HG02763 (cell line): ENCODE measurements at regions not wholly inside any gene's neighbourhood (a gene's known extent, or its start where the extent isn't known, plus 50 kb on each side); places are given as distances from the start of the nearest gene placed in this dataset.

Experiments
- ATAC-seq: cut with Tn5 transposase; IDR thresholded peaks from one replicate; pipeline ENCODE4 v1.9.1; 2021; ENCODE audit warnings: mild to moderate bottlenecking, moderate library complexity; ENCODE audit not compliant: unreplicated experiment

- ATAC-seq: no peak
Observed at GRCh38 chr3:147744967-147745366, 335.8 kb downstream of the ZIC1 start.

GRCh38 chr3:147755310-147755709 lies 346.1 kb downstream of the ZIC1 start:
- ATAC-seq: no peak

DNA sequence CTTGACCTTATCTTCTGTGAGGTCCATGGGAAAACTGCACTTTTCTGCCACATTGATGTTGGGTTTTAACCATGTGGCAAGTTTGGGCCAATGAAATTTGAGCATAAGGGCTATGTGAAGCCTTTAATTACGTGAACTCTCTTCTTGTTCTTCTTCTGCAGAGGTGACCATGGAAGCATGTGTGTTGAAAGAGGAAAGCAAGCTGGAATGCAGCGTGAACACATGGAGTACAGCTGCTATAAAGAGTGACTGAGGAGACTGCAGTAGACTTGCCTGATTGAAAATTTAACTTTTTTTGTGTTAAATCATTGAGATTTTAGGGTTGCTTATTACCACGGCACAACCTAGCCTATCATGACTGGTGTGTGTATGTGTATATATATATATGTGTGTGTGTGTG lies 347.3 kb downstream of the ZIC1 start:
- no peak for ATAC-seq

DNA sequence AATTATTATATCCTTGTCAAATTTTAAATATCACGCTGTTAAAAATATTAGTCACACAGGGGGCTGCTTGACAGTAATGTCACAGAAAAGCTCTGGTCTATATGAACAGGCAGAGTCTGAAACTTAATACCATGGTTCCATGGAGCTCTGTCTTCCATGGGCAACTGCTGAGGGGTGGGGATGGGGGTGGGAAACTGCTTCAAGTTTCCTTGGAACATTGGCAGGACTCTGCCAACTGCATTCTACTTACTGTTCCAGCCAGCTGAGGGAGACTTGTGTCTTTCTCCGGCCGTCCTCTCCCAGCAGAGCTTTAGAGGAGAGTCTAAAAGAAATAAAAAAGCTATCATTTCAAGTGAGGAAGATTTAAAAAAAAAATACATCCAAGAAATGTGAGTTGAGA lies 348.7 kb downstream of the ZIC1 start:
- ATAC-seq: no peak

- no peak for ATAC-seq
Observed at GRCh38 chr3:147758771-147759170, 349.6 kb downstream of the ZIC1 start.

GRCh38 chr3:147760085-147760484 lies 350.9 kb downstream of the ZIC1 start:
- no peak for ATAC-seq

DNA sequence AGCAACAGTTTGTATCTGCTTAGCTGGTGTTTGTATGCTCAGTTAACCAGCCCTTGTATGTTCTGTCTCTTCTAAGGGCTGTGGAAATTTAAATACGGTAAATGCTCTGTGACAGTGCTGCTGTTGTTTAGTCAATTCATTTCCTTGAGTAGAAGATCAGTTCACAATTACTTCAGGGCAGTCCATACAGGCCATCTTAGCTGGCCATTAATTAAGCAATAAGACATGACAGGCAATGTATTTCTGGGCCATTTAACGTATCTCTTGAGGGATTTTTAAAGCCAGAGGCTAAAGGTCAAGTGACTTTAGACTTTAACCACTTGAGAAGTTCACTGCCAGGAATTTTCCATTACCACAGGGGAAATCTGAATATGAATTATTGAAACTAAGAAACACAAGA lies 351.8 kb downstream of the ZIC1 start:
- ATAC-seq: no peak

- no peak for ATAC-seq
Observed at GRCh38 chr3:147773116-147773630, 364.0 kb downstream of the ZIC1 start.

- no peak for ATAC-seq
Observed at GRCh38 chr3:147775411-147775810, 366.2 kb downstream of the ZIC1 start.

- ATAC-seq: no peak
Observed at GRCh38 chr3:147775816-147776530, 366.8 kb downstream of the ZIC1 start.

- no peak for ATAC-seq
Observed at GRCh38 chr3:147793841-147794240, 384.7 kb downstream of the ZIC1 start.

DNA sequence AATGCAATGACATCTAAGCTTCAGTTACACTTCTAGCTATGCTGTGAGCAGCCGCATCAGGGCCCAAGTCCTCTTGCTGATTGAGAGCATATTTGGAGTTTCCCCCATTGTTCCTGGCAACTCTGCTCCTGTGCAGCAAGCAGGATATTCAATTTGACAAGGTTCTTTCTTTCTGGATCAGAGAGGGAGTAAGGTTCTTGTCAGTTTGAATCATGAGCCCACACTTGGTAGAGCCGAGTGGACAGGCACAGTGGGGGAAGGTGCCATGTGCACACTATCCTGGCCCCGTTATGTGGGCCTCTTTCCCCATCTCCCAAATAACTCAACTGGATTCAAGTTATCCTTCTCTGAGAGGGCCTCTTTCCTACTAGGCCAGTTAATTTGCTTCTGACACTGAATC lies 385.4 kb downstream of the ZIC1 start:
- ATAC-seq: no peak

DNA sequence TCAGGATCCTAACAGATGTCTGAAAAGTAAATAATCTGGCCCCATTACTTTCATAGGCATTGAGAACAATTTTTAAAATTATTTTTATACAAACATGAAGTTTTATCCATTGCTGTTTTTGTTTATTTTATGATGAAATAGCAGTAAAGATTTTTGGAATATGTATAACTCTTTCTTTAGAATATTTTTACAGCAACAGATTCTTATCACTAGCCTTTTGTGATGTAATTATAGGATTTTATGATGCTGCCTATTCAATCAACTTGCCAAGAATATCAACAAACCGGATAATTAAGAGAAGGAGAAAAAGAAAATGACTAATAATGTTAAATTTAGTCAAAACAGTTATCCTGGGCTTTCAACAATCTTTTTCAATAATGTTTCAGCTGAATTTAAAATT lies 386.3 kb downstream of the ZIC1 start:
- ATAC-seq: no peak

GRCh38 chr3:147797095-147797494 lies 387.9 kb downstream of the ZIC1 start:
- no peak for ATAC-seq

GRCh38 chr3:147799601-147800000 lies 390.4 kb downstream of the ZIC1 start:
- ATAC-seq: no peak

- ATAC-seq: no peak
Observed at GRCh38 chr3:147807776-147808175, 398.6 kb downstream of the ZIC1 start.

DNA sequence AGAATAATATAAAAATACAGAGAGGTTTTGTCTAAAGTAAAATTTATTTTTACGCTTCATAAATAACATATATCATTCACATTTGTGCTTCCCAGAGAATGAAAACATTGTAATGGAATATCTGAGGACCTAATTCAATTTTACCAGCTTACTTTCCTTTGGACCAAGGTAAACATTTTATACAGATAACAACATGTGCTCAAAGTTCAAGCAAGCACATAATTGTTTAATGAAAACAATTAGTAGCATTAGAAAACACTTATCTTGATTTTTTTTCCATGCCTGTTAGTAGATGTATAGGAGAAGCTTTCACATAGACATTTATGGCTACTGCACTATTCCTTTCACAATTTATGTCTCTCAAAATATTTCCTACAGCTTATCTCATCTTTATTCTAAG lies 400.0 kb downstream of the ZIC1 start:
- no peak for ATAC-seq

DNA sequence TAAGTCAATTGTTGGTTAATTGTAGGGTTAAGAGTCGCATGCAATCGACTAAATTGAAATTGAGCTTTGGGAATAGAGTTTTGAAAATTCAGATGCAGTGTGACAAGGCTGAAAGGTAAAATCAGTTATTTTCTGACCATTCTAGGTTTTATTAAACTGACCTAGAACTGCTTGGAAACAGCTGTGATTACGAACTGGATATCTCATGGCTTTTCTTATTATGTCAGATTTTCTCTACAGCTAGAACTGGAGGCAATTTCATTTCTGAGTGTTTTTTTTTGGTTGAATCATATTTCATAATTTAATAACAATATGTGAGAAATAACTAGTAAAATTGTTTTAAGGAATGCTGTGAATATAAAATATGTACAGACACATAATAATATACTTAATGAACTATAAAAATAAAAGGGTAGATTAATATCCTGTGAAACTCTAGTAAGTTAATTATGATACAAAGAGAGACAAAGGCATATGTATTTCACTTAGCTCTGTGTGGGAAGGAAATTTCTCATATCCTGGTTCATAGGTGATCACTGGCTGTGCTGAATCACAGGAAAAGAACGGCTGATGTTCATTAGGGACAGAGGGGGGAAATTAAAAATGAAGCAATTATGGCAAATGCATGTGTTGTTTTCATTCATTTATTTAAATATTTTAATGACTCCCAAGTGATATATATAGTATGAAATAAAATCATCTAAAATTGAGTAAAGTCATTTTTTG lies 403.2 kb downstream of the ZIC1 start:
- no peak for ATAC-seq

GRCh38 chr3:147813256-147813655 lies 404.1 kb downstream of the ZIC1 start:
- no peak for ATAC-seq

- no peak for ATAC-seq
Observed at GRCh38 chr3:147816752-147817151, 407.6 kb downstream of the ZIC1 start.

DNA sequence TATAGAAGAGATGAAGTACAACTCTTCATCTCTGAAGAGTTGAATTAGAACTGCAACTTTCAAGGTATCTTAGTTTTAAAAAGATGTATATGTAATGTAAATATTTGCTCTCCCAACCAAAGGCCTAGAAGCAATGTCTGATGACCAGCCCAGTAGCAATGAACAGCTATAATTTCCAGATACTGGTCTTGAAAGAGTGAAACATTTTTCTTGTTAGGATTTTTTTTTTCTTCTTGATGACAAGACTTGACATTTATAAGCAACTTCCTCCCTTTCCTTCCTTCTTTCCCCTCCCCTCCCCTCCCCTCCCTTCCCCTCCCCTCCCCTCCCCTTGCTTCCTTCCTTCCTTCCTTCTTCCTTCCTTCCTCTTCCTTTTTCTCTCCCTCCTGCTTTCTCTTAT lies 423.4 kb downstream of the ZIC1 start:
- ATAC-seq: no peak

GRCh38 chr3:147836330-147836729 lies 427.2 kb downstream of the ZIC1 start:
- no peak for ATAC-seq
